CD4-positive, alpha-beta T cell (primary cell): ENCODE measurements at regions not wholly inside any gene's neighbourhood (a gene's known extent, or its start where the extent isn't known, plus 50 kb on each side); places are given as distances from the start of the nearest gene placed in this dataset.

ENCODE experiments used
- ATAC-seq: fragments of 200-7000 bp; cut with Tn5 transposase; one replicate; pipeline ENCODE4 v1.10.0; 2022; ENCODE audit warnings: mild to moderate bottlenecking; ENCODE audit not compliant: poor library complexity
- CTCF ChIA-PET: fragments of 350-600 bp; sonication (Branson Sonifier 250); formaldehyde crosslinking; loops from one replicate; lab custom pipeline; 2021; ENCODE audit warnings: antibody characterized with exemption, inconsistent platforms; lab: Charles Lee
- POLR2A ChIA-PET: fragments of 350-600 bp; sonication (Branson Sonifier 250); formaldehyde crosslinking; loops from one replicate; lab custom pipeline; 2021; ENCODE audit warnings: antibody characterized with exemption, inconsistent platforms; lab: Charles Lee
- DNase-seq, 14 experiments: peaks; one replicate each; pipeline ENCODE4 v3.0.0-alpha.2; 2013 to 2020; ENCODE audit warnings: mixed read lengths in 2 of 14
- H3K27ac ChIP-seq, 2 donors: one replicate each; pipeline versions ENCODE4 v1.5.1 to v1.7.0; 2013; ENCODE audit warnings: low read length in 2 of 2, low read depth in 1 of 2, mild to moderate bottlenecking in 1 of 2
- H3K27me3 ChIP-seq, 2 experiments: 1 replicate in 1 of 2; 2 replicates in 1 of 2; pipeline versions ENCODE4 v1.6.1 to v1.7.0; 2013; ENCODE audit warnings: low read length in 2 of 2, control low read depth in 1 of 2, mild to moderate bottlenecking in 1 of 2, moderate library complexity in 1 of 2; ENCODE audit not compliant: insufficient read depth in 2 of 2, control insufficient read depth in 1 of 2
- H3K36me3 ChIP-seq: one replicate; pipeline ENCODE4 v1.6.1; 2013; ENCODE audit warnings: low read length, control low read depth; ENCODE audit not compliant: insufficient read depth
- H3K4me1 ChIP-seq: one replicate; pipeline ENCODE4 v1.6.1; 2013; ENCODE audit warnings: low read length, control low read depth; ENCODE audit not compliant: insufficient read depth
- H3K4me3 ChIP-seq: one replicate; pipeline ENCODE4 v1.5.1; 2013; ENCODE audit warnings: mild to moderate bottlenecking, low read length, moderate library complexity
- H3K9me3 ChIP-seq, 2 experiments: 1 replicate in 1 of 2; 2 replicates in 1 of 2; pipeline versions ENCODE4 v1.6.1 to v1.7.0; 2013; ENCODE audit warnings: low read length in 2 of 2, mild to moderate bottlenecking in 2 of 2, control low read depth in 1 of 2, moderate library complexity in 1 of 2; ENCODE audit not compliant: control insufficient read depth in 1 of 2, insufficient read depth in 1 of 2
- H3K27ac Mint-ChIP-seq: one replicate; pipeline ENCODE4 v1.8.0; 2020; ENCODE audit warnings: mixed read lengths
- H3K27me3 Mint-ChIP-seq: one replicate; pipeline ENCODE4 v1.8.0; 2021; ENCODE audit warnings: mixed read lengths
- H3K36me3 Mint-ChIP-seq: one replicate; pipeline ENCODE4 v1.8.0; 2021; ENCODE audit warnings: low read depth, mixed read lengths
- H3K4me1 Mint-ChIP-seq: one replicate; pipeline ENCODE4 v1.8.0; 2021; ENCODE audit warnings: low read depth, mixed read lengths
- H3K4me3 Mint-ChIP-seq: one replicate; pipeline ENCODE4 v1.8.0; 2020; ENCODE audit warnings: mild to moderate bottlenecking, mixed read lengths
- H3K9me3 Mint-ChIP-seq: one replicate; pipeline ENCODE4 v1.8.0; 2020; ENCODE audit warnings: mixed read lengths
- intact Hi-C, 2 experiments: fragments of 100-400 bp; cut with DNase I in 1 of 2; cut with micrococcal nuclease in 1 of 2; formaldehyde crosslinking; loops; one replicate each; pipeline versions ENCODE4 v1.15.1 to v1.9.0; 2023 to 2025; cut with DNase I, micrococcal nuclease
- TF ChIP-seq, protein P1 (sequence below): fragments of 200-600 bp; IDR thresholded peaks from one replicate; pipeline ENCODE4 v1.8.0; 2022; ENCODE audit warnings: antibody characterized with exemption, mild to moderate bottlenecking

DNA sequence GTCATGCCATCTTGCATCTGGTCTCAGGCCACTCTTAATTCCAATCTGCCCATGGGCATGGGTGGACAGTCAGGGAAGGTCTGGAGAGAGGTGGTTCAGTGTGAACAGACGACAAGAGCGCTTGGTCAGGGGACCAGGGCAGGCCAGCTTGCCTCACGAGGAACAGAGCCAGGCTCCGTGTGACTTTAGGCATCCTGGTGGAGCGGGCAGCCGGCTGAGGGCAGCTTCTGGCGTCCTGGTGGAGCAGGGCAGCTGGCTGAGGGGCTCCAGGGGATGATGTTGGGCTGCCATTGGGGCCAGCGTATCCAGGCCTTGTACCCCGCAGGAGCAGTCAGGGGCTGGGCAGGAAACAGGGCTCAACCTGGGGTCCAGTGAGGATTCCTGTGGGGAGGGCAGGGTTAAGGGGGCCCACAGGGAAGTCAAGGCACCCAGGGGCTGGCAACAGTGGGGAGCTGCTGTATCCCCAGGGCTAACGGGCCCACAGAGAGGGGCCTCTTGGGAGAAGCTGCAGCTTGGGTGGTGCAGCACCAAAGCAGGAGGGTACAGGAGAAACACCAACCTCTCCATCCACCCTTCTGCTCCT, 197.9 kb upstream of the TWIST2 start:
- TF ChIP-seq, protein P1, sequence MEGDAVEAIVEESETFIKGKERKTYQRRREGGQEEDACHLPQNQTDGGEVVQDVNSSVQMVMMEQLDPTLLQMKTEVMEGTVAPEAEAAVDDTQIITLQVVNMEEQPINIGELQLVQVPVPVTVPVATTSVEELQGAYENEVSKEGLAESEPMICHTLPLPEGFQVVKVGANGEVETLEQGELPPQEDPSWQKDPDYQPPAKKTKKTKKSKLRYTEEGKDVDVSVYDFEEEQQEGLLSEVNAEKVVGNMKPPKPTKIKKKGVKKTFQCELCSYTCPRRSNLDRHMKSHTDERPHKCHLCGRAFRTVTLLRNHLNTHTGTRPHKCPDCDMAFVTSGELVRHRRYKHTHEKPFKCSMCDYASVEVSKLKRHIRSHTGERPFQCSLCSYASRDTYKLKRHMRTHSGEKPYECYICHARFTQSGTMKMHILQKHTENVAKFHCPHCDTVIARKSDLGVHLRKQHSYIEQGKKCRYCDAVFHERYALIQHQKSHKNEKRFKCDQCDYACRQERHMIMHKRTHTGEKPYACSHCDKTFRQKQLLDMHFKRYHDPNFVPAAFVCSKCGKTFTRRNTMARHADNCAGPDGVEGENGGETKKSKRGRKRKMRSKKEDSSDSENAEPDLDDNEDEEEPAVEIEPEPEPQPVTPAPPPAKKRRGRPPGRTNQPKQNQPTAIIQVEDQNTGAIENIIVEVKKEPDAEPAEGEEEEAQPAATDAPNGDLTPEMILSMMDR, result no peak
- no peak overlapping the region for H3K27ac Mint-ChIP-seq
- ChIA-PET POLR2A (no interaction called here), CTCF (no interaction called here)
- no peaks in the 10 kb centered on the region for H3K36me3 Mint-ChIP-seq
- ATAC-seq (no peak), DNase-seq (no peak)
- H3K4me1 Mint-ChIP-seq, result no peaks in the 10 kb centered on the region
- Histone ChIP-seq H3K4me3 (no peak overlapping the region), H3K4me1 (no peaks in the 10 kb centered on the region), H3K27me3 (no peaks in the 10 kb centered on the region), H3K9me3 (peaks cover 0 to 10% of the 10 kb centered on the region in 2 experiments), H3K27ac (no peak overlapping the region), H3K36me3 (no peaks in the 10 kb centered on the region)
- no peaks in the 10 kb centered on the region for H3K9me3 Mint-ChIP-seq
- peaks cover 4% of the 10 kb centered on the region for H3K27me3 Mint-ChIP-seq
- intact Hi-C loops, result no loop called here
- H3K4me3 Mint-ChIP-seq, result no peak overlapping the region

DNA sequence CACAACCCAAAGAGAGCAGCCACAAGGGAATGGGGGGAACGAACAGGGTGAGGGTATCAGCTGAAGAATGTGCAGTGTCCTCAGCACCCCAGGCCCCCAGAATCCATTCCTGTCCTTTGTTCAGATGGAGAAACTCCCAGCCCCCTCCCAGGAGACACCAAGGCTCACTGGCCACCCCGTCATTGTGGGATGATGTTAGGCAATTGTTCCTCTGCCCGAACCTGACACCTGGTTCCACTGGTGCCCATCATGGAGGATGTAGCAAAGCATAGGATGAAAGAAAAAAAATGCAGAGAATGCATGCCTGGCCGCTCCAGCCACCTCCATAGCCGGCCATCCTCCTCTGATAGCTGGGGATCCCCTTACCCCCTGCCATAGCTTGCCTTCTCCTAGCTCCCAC, 197.3 kb upstream of the TWIST2 start:
- Mint-ChIP-seq H3K27me3 (peaks cover 4% of the 10 kb centered on the region), H3K27ac (no peak overlapping the region), H3K36me3 (no peaks in the 10 kb centered on the region), H3K9me3 (no peaks in the 10 kb centered on the region), H3K4me1 (no peaks in the 10 kb centered on the region), H3K4me3 (no peak overlapping the region)
- POLR2A ChIA-PET, result no interaction called here
- H3K4me1 ChIP-seq, result no peaks in the 10 kb centered on the region
- CTCF ChIA-PET, result no interaction called here
- TF ChIP-seq, protein P1, result no peak
- H3K4me3 ChIP-seq, result no peak overlapping the region
- H3K36me3 ChIP-seq, result no peaks in the 10 kb centered on the region
- ATAC-seq (no peak), DNase-seq (no peak)
- H3K27ac ChIP-seq, result no peak overlapping the region
- intact Hi-C loops, result no loop called here
- H3K9me3 ChIP-seq, result peaks cover 0 to 10% of the 10 kb centered on the region in 2 experiments
- no peaks in the 10 kb centered on the region for H3K27me3 ChIP-seq

DNA sequence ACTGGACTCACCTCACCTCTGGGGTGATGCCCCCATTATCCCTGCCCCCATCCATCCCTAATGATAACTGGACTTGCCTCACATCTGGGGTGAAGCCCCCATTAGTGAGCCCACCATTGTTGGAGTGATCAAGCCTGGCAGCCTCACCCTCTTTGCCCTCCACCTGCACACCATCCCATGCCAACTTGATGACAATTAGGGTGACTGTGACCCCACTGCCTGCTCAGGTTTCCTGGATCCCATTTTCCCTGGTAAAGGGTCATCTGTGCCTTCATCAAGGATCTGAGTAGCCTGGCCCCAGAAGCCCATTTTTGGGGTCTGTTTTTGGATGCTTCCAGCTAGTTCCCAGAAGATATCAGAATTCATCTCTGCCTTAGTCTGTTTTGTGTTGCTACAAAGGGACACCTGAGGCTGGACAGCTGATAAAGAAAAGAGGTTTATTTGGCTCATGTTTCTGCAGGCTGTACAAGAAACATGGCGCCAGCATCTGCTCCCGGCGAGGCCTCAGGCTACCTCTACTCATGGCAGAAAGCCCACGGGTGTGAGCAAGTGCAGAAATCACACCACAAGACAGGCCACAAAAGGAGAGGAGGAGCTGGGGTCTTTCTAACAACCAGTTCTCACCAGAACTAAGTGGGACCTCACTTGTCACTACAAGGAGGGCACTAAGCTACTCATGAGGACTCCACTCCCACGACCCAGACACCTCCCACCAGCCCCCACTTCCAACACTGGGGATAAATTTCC, 196.4 kb upstream of the TWIST2 start:
- H3K27me3 ChIP-seq, result no peaks in the 10 kb centered on the region
- no peak overlapping the region for H3K27ac ChIP-seq
- H3K36me3 ChIP-seq, result no peaks in the 10 kb centered on the region
- no peak overlapping the region for H3K4me3 ChIP-seq
- Mint-ChIP-seq H3K4me3 (no peak overlapping the region), H3K36me3 (no peaks in the 10 kb centered on the region), H3K27ac (no peak overlapping the region), H3K4me1 (no peaks in the 10 kb centered on the region), H3K9me3 (no peaks in the 10 kb centered on the region), H3K27me3 (peaks cover 4% of the 10 kb centered on the region)
- POLR2A ChIA-PET, result no interaction called here
- no peaks in the 10 kb centered on the region for H3K4me1 ChIP-seq
- CTCF ChIA-PET, result no interaction called here
- no peak for DNase-seq
- no peak for ATAC-seq
- TF ChIP-seq, protein P1, result no peak
- intact Hi-C loops, result no loop called here
- peaks cover 0 to 10% of the 10 kb centered on the region in 2 experiments for H3K9me3 ChIP-seq
